ENCODE measurements at regions not wholly inside any gene's neighbourhood (a gene's known extent, or its start where the extent isn't known, plus 50 kb on each side); places are given as distances from the start of the nearest gene placed in this dataset.

DNA sequence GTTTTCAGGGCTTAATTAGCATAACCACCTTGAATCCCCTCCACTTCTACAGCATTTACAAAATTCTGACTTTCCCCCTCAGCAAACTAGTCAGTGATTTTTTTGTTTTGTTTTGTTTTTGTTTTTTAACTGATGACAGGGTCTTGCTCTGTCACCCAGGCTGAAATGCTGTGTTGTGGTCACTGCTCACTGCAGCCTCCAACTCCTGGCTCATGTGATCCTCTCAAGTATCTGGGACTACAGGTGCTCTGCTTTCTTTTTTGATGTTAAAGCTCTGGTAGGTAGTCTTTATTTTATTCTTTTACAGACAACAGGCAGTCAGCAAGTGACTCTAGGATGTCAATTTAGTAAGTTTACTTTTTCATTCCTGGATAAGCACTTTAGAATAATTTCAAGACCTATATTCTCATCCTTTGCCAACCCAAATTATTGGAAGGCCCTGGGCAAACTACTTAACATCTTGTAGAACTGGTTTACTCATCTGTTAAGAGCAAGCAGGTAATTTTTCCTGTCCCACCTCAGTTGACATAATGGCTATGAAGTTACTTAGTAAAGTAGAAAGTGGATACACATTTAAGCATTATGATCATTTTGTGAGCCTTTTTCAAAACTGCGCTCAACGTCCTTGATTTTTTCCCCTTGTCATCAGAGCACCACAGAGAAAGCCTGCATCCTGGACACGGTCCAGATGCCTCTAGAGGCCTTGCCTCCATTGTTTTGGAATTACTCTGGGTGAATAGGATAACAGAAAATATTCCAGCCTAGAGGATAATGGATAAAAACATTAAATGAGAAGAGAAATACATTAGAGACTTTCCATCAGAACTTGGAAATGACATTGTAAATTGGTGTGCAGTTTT lies 69.9 kb upstream of the NDUFB4 start:
- intact Hi-C loops (cut with micrococcal nuclease; ENCODE audit: unreplicated experiment): no loop called here
- ChIA-PET CTCF (no interaction called here), POLR2A (ENCODE audit: low non-redundant PET) (no interaction called here)
- Histone ChIP-seq H3K9me3 (ENCODE audit: low read depth, low read length, poor library complexity, severe bottlenecking) (no peaks in the 10 kb centered on the region), H3K4me3 (ENCODE audit: low read depth, low read length, poor library complexity, severe bottlenecking) (no peak overlapping the region), H3K27ac (ENCODE audit: low read depth, low read length, poor library complexity, severe bottlenecking) (no peak overlapping the region), H3K36me3 (ENCODE audit: insufficient read depth, low read length, poor library complexity, severe bottlenecking) (no peaks in the 10 kb centered on the region), H3K4me1 (ENCODE audit: insufficient read depth, low read length, poor library complexity, severe bottlenecking) (no peaks in the 10 kb centered on the region), H3K27me3 (replicated peaks; ENCODE audit: insufficient read depth, low read depth, low read length, poor library complexity) (no peaks in the 10 kb centered on the region)
- no peak for DNase-seq (ENCODE audit: low spot score)
- no TSS peak for BruUV-seq (replicated peaks)
- TF ChIP-seq CTCF (conservative IDR thresholded peaks at IDR 0.05; ENCODE audit: low read depth, low read length) (no peak), EZH2 (IDR thresholded peaks at IDR 0.05; ENCODE audit: borderline replicate concordance, low read depth, low read length, poor library complexity, severe bottlenecking) (no peak)

DNA sequence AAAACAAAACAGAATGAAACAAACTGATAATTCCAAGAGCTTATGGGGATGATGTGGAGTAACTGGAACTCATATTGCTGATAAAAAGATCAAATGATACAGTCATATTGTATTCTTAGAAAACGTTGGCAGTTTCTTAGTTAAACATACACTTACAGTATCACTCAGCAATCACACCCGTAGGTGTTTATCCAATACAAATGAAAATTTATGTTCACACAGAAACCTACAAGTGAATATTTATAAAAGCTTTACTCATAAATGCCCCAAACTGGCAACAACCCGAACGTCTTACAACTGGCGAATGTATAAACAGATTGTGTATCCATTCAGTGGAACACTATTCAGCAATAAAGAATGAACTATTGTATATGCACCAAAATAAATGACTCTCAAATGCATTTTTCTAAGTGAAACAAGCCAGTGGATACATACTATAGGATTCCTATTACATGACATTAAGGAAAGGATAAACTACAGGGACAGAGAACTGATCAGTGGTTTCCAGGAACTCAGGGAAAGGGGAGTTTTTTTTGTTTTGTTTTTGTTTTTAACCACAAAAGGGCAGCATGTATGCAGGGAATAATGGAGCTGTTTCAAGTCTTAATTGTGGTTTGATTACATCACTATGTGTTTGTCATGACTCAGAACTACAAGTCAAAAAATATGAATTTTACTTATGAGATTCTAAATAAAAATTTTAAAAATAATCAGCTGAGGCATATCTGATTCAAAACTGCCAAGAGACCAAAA lies 71.8 kb upstream of the NDUFB4 start:
- TF ChIP-seq CTCF (conservative IDR thresholded peaks at IDR 0.05; ENCODE audit: low read depth, low read length): no peak
- TF ChIP-seq EZH2 (IDR thresholded peaks at IDR 0.05; ENCODE audit: borderline replicate concordance, low read depth, low read length, poor library complexity, severe bottlenecking): no peak
- Histone ChIP-seq H3K4me1 (ENCODE audit: insufficient read depth, low read length, poor library complexity, severe bottlenecking) (no peaks in the 10 kb centered on the region), H3K27ac (ENCODE audit: low read depth, low read length, poor library complexity, severe bottlenecking) (no peak overlapping the region), H3K36me3 (ENCODE audit: insufficient read depth, low read length, poor library complexity, severe bottlenecking) (no peaks in the 10 kb centered on the region), H3K4me3 (ENCODE audit: low read depth, low read length, poor library complexity, severe bottlenecking) (no peak overlapping the region), H3K9me3 (ENCODE audit: low read depth, low read length, poor library complexity, severe bottlenecking) (no peaks in the 10 kb centered on the region), H3K27me3 (replicated peaks; ENCODE audit: insufficient read depth, low read depth, low read length, poor library complexity) (no peaks in the 10 kb centered on the region)
- ChIA-PET POLR2A (ENCODE audit: low non-redundant PET) (no interaction called here), CTCF (no interaction called here)
- no peak for DNase-seq (ENCODE audit: low spot score)
- no TSS peak for BruUV-seq (replicated peaks)
- intact Hi-C loops (cut with micrococcal nuclease; ENCODE audit: unreplicated experiment): no loop called here

DNA sequence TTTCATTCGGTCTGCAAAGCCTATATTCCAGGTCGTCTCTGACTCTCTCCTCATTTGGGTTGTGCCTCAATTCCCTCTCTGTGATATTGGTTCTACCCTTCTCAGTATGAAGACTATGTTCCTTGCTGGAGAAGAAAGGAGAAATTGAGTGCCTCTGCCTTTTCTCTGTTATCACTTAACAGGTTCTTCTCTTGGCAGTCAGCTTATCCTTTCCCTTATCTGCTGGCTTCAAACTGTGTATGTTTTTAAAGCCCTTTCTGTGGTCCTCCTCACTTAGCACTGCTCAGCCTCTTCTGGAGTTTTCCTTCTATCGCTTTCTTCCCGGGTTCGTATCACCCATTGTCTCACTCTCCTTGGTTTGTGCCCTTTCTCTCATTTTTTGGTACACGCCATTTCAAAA lies 65.3 kb upstream of the FSTL1 start:
- Histone ChIP-seq H3K9me3 (ENCODE audit: low read depth, low read length, poor library complexity, severe bottlenecking) (no peaks in the 10 kb centered on the region), H3K4me3 (ENCODE audit: low read depth, low read length, poor library complexity, severe bottlenecking) (no peak overlapping the region), H3K4me1 (ENCODE audit: insufficient read depth, low read length, poor library complexity, severe bottlenecking) (no peaks in the 10 kb centered on the region), H3K36me3 (ENCODE audit: insufficient read depth, low read length, poor library complexity, severe bottlenecking) (no peaks in the 10 kb centered on the region), H3K27me3 (replicated peaks; ENCODE audit: insufficient read depth, low read depth, low read length, poor library complexity) (peaks cover 2% of the 10 kb centered on the region), H3K27ac (ENCODE audit: low read depth, low read length, poor library complexity, severe bottlenecking) (no peak overlapping the region)
- BruUV-seq (replicated peaks): no TSS peak
- intact Hi-C loops (cut with micrococcal nuclease; ENCODE audit: unreplicated experiment): no loop called here
- ChIA-PET CTCF (no interaction called here), POLR2A (ENCODE audit: low non-redundant PET) (no interaction called here)
- DNase-seq (ENCODE audit: low spot score): no peak
- TF ChIP-seq CTCF (conservative IDR thresholded peaks at IDR 0.05; ENCODE audit: low read depth, low read length) (no peak), EZH2 (IDR thresholded peaks at IDR 0.05; ENCODE audit: borderline replicate concordance, low read depth, low read length, poor library complexity, severe bottlenecking) (no peak)
